ENCODE measurements at regions not wholly inside any gene's neighbourhood (a gene's known extent, or its start where the extent isn't known, plus 50 kb on each side); places are given as distances from the start of the nearest gene placed in this dataset.

DNA sequence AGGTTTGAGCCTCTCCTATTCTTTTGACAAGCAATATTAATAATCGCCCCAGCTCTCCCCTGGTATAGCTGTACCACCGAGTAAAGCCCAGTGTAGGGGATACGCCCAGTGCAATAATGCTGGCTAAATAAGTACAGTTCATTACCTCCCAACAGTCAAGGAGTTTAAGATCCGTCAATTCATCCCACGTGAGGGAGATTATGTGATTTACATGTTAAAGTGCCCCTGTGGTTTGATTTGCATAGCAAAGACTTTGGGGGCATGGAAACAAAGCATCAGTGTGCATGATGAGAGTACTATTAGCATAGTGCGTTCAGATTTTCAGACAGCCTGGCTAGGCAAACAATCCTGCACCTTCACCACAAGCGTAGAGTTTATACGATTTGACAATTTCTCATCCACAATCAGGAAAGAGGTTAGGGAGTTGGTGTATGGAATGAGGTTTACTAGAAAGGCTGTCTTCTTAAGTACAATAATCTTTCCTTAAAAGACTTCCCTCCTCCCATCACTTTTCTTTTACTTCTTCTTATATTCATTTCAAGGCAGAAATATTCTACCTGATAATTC is 754.0 kb downstream of the DIAPH3 start:
- no peaks in the 10 kb centered on the region for H3K79me2 ChIP-seq
- DNase-seq (ENCODE audit: low spot score): no peak
- H3K9me2 ChIP-seq (replicated peaks; ENCODE audit: insufficient read depth): no peaks in the 10 kb centered on the region
- no peak overlapping the region for H2AFZ ChIP-seq
- no peaks in the 10 kb centered on the region for H3K4me1 ChIP-seq (ENCODE audit: insufficient read depth)
- no peaks in the 10 kb centered on the region for H3K36me3 ChIP-seq (replicated peaks; ENCODE audit: insufficient read depth, low read depth)
- no peak for TF ChIP-seq EZH2 (IDR thresholded peaks at IDR 0.05; ENCODE audit: borderline replicate concordance)
- no peaks in the 10 kb centered on the region for H3K27me3 ChIP-seq
- no peaks in the 10 kb centered on the region for H3K9me3 ChIP-seq (ENCODE audit: low read depth)
- H4K20me1 ChIP-seq (ENCODE audit: insufficient read depth, poor library complexity, severe bottlenecking): no peaks in the 10 kb centered on the region
- no peak overlapping the region for H3K4me3 ChIP-seq
- no peak overlapping the region for H3K4me2 ChIP-seq
- H3K27ac ChIP-seq: no peak overlapping the region
- WGBS (ENCODE audit: low lambda C conversion rate, missing lambda C conversion rate): 57% methylated on average over 8 of the region's 8 CpGs

DNA sequence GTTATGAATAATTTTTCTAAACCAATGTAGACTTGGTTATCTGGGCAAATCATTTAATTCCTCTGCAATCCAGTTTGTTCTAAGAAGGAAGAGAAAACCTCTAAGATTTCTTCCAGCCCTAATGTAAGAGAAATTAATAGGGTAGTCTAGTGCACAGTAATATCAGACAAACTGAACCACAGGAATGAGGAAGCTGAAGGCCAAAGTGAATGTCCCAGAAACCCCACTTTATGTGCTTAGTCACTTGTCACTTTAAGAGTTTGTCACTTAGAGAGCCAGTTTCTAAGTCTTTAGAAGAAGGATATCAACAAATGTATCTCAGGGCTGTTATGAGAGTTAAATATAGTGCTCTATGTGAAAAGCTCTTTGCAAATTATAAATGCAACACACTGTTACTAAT is 750.6 kb downstream of the DIAPH3 start:
- Histone ChIP-seq H3K27me3 (no peaks in the 10 kb centered on the region), H2AFZ (no peak overlapping the region), H3K4me2 (no peak overlapping the region), H3K9me3 (ENCODE audit: low read depth) (no peaks in the 10 kb centered on the region), H3K9me2 (replicated peaks; ENCODE audit: insufficient read depth) (no peaks in the 10 kb centered on the region), H3K36me3 (replicated peaks; ENCODE audit: insufficient read depth, low read depth) (no peaks in the 10 kb centered on the region), H3K27ac (no peak overlapping the region), H4K20me1 (ENCODE audit: insufficient read depth, poor library complexity, severe bottlenecking) (no peaks in the 10 kb centered on the region), H3K4me1 (ENCODE audit: insufficient read depth) (peaks cover 5% of the 10 kb centered on the region), H3K79me2 (no peaks in the 10 kb centered on the region), H3K4me3 (no peak overlapping the region)
- DNase-seq (ENCODE audit: low spot score): no peak
- TF ChIP-seq EZH2 (IDR thresholded peaks at IDR 0.05; ENCODE audit: borderline replicate concordance) (no peak), EZH2phosphoT487 (IDR thresholded peaks at IDR 0.05; ENCODE audit: low read depth, severe bottlenecking, unreplicated experiment) (no peak)
- TF ChIP-seq, protein P1, sequence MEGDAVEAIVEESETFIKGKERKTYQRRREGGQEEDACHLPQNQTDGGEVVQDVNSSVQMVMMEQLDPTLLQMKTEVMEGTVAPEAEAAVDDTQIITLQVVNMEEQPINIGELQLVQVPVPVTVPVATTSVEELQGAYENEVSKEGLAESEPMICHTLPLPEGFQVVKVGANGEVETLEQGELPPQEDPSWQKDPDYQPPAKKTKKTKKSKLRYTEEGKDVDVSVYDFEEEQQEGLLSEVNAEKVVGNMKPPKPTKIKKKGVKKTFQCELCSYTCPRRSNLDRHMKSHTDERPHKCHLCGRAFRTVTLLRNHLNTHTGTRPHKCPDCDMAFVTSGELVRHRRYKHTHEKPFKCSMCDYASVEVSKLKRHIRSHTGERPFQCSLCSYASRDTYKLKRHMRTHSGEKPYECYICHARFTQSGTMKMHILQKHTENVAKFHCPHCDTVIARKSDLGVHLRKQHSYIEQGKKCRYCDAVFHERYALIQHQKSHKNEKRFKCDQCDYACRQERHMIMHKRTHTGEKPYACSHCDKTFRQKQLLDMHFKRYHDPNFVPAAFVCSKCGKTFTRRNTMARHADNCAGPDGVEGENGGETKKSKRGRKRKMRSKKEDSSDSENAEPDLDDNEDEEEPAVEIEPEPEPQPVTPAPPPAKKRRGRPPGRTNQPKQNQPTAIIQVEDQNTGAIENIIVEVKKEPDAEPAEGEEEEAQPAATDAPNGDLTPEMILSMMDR (IDR thresholded peaks at IDR 0.05; ENCODE audit: poor library complexity): no peak

DNA sequence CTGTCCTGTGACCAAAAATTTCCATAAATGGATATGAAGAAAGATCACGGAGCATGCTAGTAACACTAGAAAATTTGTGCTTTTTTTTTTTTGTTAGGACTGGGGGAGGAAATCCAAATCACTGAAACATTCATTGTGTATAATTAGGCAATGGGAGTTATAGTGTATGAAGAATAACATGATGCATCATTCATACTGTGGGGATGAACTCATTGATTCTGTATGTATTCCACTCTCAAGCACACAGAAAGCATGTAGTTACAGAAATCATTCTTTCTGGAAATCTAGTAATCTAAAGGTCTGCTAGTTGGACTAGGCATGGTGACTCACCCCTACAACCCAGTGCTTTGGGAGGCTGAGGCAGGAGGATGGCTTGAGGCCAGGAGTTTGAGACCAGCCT is 749.7 kb downstream of the DIAPH3 start:
- Histone ChIP-seq H3K27me3 (no peaks in the 10 kb centered on the region), H3K9me3 (ENCODE audit: low read depth) (no peaks in the 10 kb centered on the region), H3K9me2 (replicated peaks; ENCODE audit: insufficient read depth) (no peaks in the 10 kb centered on the region), H3K79me2 (no peaks in the 10 kb centered on the region), H3K4me1 (ENCODE audit: insufficient read depth) (peaks cover 5% of the 10 kb centered on the region), H2AFZ (no peak overlapping the region), H3K4me3 (no peak overlapping the region), H3K36me3 (replicated peaks; ENCODE audit: insufficient read depth, low read depth) (no peaks in the 10 kb centered on the region), H3K4me2 (no peak overlapping the region), H4K20me1 (ENCODE audit: insufficient read depth, poor library complexity, severe bottlenecking) (no peaks in the 10 kb centered on the region), H3K27ac (no peak overlapping the region)
- DNase-seq (ENCODE audit: low spot score): no peak
- 100% methylated on average over 1 of the region's 1 CpG for WGBS (ENCODE audit: low lambda C conversion rate, missing lambda C conversion rate)
- no peak for TF ChIP-seq EZH2phosphoT487 (IDR thresholded peaks at IDR 0.05; ENCODE audit: low read depth, severe bottlenecking, unreplicated experiment)

DNA sequence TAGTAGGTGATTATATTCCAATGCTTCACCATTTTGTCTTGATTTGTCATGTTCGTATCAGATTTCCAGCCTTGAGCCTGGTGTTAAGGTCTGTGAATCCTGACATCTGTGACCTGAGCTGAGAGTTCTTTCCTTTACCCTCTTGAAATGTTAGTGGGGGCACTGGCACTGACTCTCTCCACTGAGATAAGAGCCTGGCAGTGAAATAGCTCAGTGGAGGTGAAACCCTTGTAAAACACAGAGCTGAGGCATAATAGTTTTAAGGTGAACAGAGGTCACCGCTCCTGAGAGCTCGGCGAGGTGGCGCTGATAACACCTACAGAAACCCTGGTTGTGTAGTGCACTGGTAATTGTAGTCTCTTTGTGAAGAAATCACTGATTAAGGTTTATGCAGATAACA is 748.2 kb downstream of the DIAPH3 start:
- DNase-seq (ENCODE audit: low spot score): no peak
- H3K4me1 ChIP-seq (ENCODE audit: insufficient read depth): peaks cover 5% of the 10 kb centered on the region
- H3K27me3 ChIP-seq: no peaks in the 10 kb centered on the region
- H3K79me2 ChIP-seq: no peaks in the 10 kb centered on the region
- H3K36me3 ChIP-seq (replicated peaks; ENCODE audit: insufficient read depth, low read depth): no peaks in the 10 kb centered on the region
- no peaks in the 10 kb centered on the region for H4K20me1 ChIP-seq (ENCODE audit: insufficient read depth, poor library complexity, severe bottlenecking)
- TF ChIP-seq EZH2phosphoT487 (IDR thresholded peaks at IDR 0.05; ENCODE audit: low read depth, severe bottlenecking, unreplicated experiment) (no peak), EZH2 (IDR thresholded peaks at IDR 0.05; ENCODE audit: borderline replicate concordance) (no peak)
- TF ChIP-seq, protein P1 (IDR thresholded peaks at IDR 0.05; ENCODE audit: poor library complexity): no peak
- H3K4me3 ChIP-seq: no peak overlapping the region
- no peak overlapping the region for H2AFZ ChIP-seq
- no peak overlapping the region for H3K4me2 ChIP-seq
- no peaks in the 10 kb centered on the region for H3K9me2 ChIP-seq (replicated peaks; ENCODE audit: insufficient read depth)
- WGBS (ENCODE audit: low lambda C conversion rate, missing lambda C conversion rate): 55% methylated on average over 5 of the region's 5 CpGs
- no peaks in the 10 kb centered on the region for H3K9me3 ChIP-seq (ENCODE audit: low read depth)
- no peak overlapping the region for H3K27ac ChIP-seq

All from hepatocyte (in vitro differentiated cells).